HepG2 (cell line): ENCODE measurements at regions not wholly inside any gene's neighbourhood (a gene's known extent, or its start where the extent isn't known, plus 50 kb on each side); places are given as distances from the start of the nearest gene placed in this dataset.

Experiments
- ATAC-seq: fragments of 200-7000 bp; cut with Tn5 transposase; 3 replicates; pipeline ENCODE4 v1.9.1; 2020; ENCODE audit warnings: mild to moderate bottlenecking, moderate library complexity
- BruUV-seq: library from RNA; stranded (reverse); fragments of 400-500 nt; replicated peaks from 2 replicates; lab custom pipeline; 2021; lab: Mats Ljungman, UMichigan
- CTCF ChIA-PET: fragments of 300-600 bp; formaldehyde crosslinking; extraction: SDS; loops from one replicate; lab custom pipeline; 2021; ENCODE audit warnings: low total read pairs, inconsistent platforms, low intra/inter-chr PET ratio; lab: Yijun Ruan, JAX
- POLR2A ChIA-PET: fragments of 350-600 bp; sonication (Branson Sonifier 250); formaldehyde crosslinking; loops from one replicate; lab custom pipeline; 2020; ENCODE audit warnings: antibody characterized with exemption, inconsistent platforms; lab: Yijun Ruan, JAX
- DNase-seq: peaks from one replicate; pipeline ENCODE4 v3.0.0-alpha.2; 2015; ENCODE audit warnings: low spot score
- FAIRE-seq: peaks from 3 replicates; lab custom pipeline; 2011; peaks lifted over from hg19 to GRCh38; lab: Jason Lieb, UNC
- H2AFZ ChIP-seq: one replicate; pipeline ENCODE4 v1.6.1; 2011; ENCODE audit warnings: low read length, inconsistent platforms
- H3K27ac ChIP-seq: fragments of 300-600 bp; 3 replicates; pipeline ENCODE4 v1.8.0; 2011; ENCODE audit warnings: mixed run types, mild to moderate bottlenecking, mixed read lengths, low read length, inconsistent platforms; ENCODE audit not compliant: insufficient read depth; ENCODE audit errors: extremely low read length
- H3K27me3 ChIP-seq, 2 experiments: fragments of 200-600 bp in 1 of 2; 2 replicates in 1 of 2; 3 replicates in 1 of 2; pipeline versions ENCODE4 v1.6.0 to v1.8.0; 2011; ENCODE audit warnings: low read length in 2 of 2, mild to moderate bottlenecking in 2 of 2, moderate library complexity in 2 of 2, inconsistent platforms in 1 of 2; ENCODE audit not compliant: insufficient read depth in 2 of 2, control insufficient read depth in 1 of 2
- H3K36me3 ChIP-seq, 2 experiments: fragments of 200-600 bp in 1 of 2; replicated peaks in 1 of 2; 2 replicates in 1 of 2; 3 replicates in 1 of 2; pipeline versions ENCODE4 v1.5.1 to v1.8.0; 2011; ENCODE audit warnings: low read length in 2 of 2, inconsistent platforms in 1 of 2; ENCODE audit not compliant: insufficient read depth in 2 of 2, control insufficient read depth in 1 of 2
- H3K4me1 ChIP-seq: 2 replicates; pipeline ENCODE4 v1.5.1; 2012; ENCODE audit warnings: low read length, inconsistent platforms; ENCODE audit not compliant: insufficient read depth
- H3K4me2 ChIP-seq: 2 replicates; pipeline ENCODE4 v1.6.0; 2011; ENCODE audit warnings: low read depth, low read length, inconsistent platforms
- H3K4me3 ChIP-seq, 3 experiments: fragments of 200-600 bp in 1 of 3; sonication (generic), shearing (Covaris generic) in 1 of 3; replicated peaks in 1 of 3; 2 replicates each; pipeline ENCODE4 v1.5.1; 2011 to 2016; ENCODE audit warnings: low read length in 3 of 3, inconsistent platforms in 2 of 3, low read depth in 2 of 3, mild to moderate bottlenecking in 2 of 3, control low read depth in 1 of 3, mixed read lengths in 1 of 3; ENCODE audit not compliant: insufficient read depth in 1 of 3
- H3K79me2 ChIP-seq: one replicate; pipeline ENCODE4 v1.6.1; 2011; ENCODE audit warnings: low read length, inconsistent platforms; ENCODE audit not compliant: insufficient read depth
- H3K9ac ChIP-seq: 2 replicates; pipeline ENCODE4 v1.6.0; 2011; ENCODE audit warnings: mild to moderate bottlenecking, low read depth, low read length, inconsistent platforms; ENCODE audit not compliant: insufficient read depth
- H3K9me3 ChIP-seq: 2 replicates; pipeline ENCODE4 v1.5.1; 2012; ENCODE audit warnings: mild to moderate bottlenecking, low read length
- H4K20me1 ChIP-seq: 2 replicates; pipeline ENCODE4 v1.6.0; 2011; ENCODE audit warnings: inconsistent platforms, mild to moderate bottlenecking, low read length, moderate library complexity; ENCODE audit not compliant: insufficient read depth
- ARID5B ChIP-seq: IDR thresholded peaks from 2 replicates; pipeline ENCODE4 v1.4.0; 2020; ENCODE audit warnings: mild to moderate bottlenecking, missing genetic modification reagents
- BORCS8-MEF2B ChIP-seq: sonication (generic); formaldehyde crosslinking; IDR thresholded peaks from 2 replicates; pipeline ENCODE4 v1.8.0; 2022; ENCODE audit warnings: mild to moderate bottlenecking, missing genetic modification reagents
- CBX1 ChIP-seq: IDR thresholded peaks from one replicate; pipeline ENCODE4 v1.6.1; 2016; ENCODE audit warnings: antibody characterized with exemption, low read depth
- GATA4 ChIP-seq: sonication (generic); IDR thresholded peaks from 2 replicates; pipeline ENCODE4 v1.6.1; 2016; ENCODE audit warnings: antibody characterized with exemption, low read depth, borderline replicate concordance
- GMEB2 ChIP-seq: IDR thresholded peaks from 2 replicates; pipeline ENCODE4 v1.6.1; 2016; ENCODE audit warnings: missing biosample characterization, missing genetic modification reagents, low read depth
- KDM3A ChIP-seq: IDR thresholded peaks from 2 replicates; pipeline ENCODE4 v1.6.1; 2018; ENCODE audit warnings: low read depth, missing compliant biosample characterization
- KLF6 ChIP-seq: IDR thresholded peaks from 2 replicates; pipeline ENCODE4 v1.8.0; 2016; ENCODE audit warnings: missing biosample characterization, missing genetic modification reagents
- TCF12 ChIP-seq, 2 experiments: fragments of 450-650 bp in 1 of 2; sonication (generic) in 1 of 2; formaldehyde crosslinking in 1 of 2; IDR thresholded peaks; 2 replicates each; pipeline versions ENCODE4 v1.6.1 to v1.8.0; 2017 to 2022; ENCODE audit warnings: antibody characterized with exemption in 1 of 2, mild to moderate bottlenecking in 1 of 2, missing genetic modification reagents in 1 of 2, moderate library complexity in 1 of 2
- THRA ChIP-seq: sonication (generic); formaldehyde crosslinking; IDR thresholded peaks from 2 replicates; pipeline ENCODE4 v1.4.0; 2020; ENCODE audit warnings: missing genetic modification reagents, borderline replicate concordance
- WGBS: methylation state at CpG from one replicate; pipeline ENCODE4 v1.1.6; 2017; ENCODE audit warnings: low lambda C conversion rate; 5-methylcytosine and 5-hydroxymethylcytosine counted together
- in situ Hi-C: cut with HindIII; loops from 2 replicates; pipeline ENCODE4 v1.10.0; 2017; ENCODE audit warnings: low pct_unique_long_range_greater_than_20kb; ENCODE audit not compliant: extremely low pct_ligation_motif_present
- intact Hi-C: fragments of 100-400 bp; cut with micrococcal nuclease; formaldehyde crosslinking; loops from one replicate; pipeline ENCODE4 v1.10.0; 2022; ENCODE audit not compliant: unreplicated experiment

GRCh38 chr2:175605640-175606009, 396.4 kb downstream of the LNPK start (continued):
- TF ChIP-seq ARID5B (CRISPR knock-in tag) (peak; percentile 70), GATA4 (no peak), KLF6 (CRISPR knock-in tag) (0 out of 2 replicates have a peak, but pooled peaks have one; percentile 50)

GRCh38 chr2:175601969-175602368, 400.1 kb downstream of the LNPK start:
- no peaks in the 10 kb centered on the region for H4K20me1 ChIP-seq
- FAIRE-seq (no peak), DNase-seq (no peak), ATAC-seq (no peak)
- TF ChIP-seq CBX1 (no peak), TCF12 (IDR thresholded peaks at IDR 0.05) (no peak), TCF12 (CRISPR knock-in tag; IDR thresholded peaks at IDR 0.05) (no peak), KDM3A (CRISPR knock-in tag) (no peak), GMEB2 (no peak), THRA (no peak), BORCS8-MEF2B (CRISPR knock-in tag) (no peak)
- WGBS = 70% methylated on average over 1 of the region's 1 CpG
- no TSS peak for BruUV-seq
- intact Hi-C loops (loop anchor here (10.0 kb wide), 1 partner anchor 403 kb away; the partner anchor contains the start of gene LNPK), in situ Hi-C loops (no loop called here)
- no peak overlapping the region for H3K27ac ChIP-seq
- H3K79me2 ChIP-seq = peaks cover 28% of the 10 kb centered on the region
- H3K4me2 ChIP-seq = no peak overlapping the region
- no peaks in the 10 kb centered on the region for H3K36me3 ChIP-seq
- H3K4me3 ChIP-seq = no peak overlapping the region
- ChIA-PET CTCF (no interaction called here), POLR2A (no interaction called here)
- H3K27me3 ChIP-seq = no peaks in the 10 kb centered on the region
- no peak overlapping the region for H2AFZ ChIP-seq
- H3K4me1 ChIP-seq = peaks cover 54% of the 10 kb centered on the region
- H3K9ac ChIP-seq = no peak overlapping the region
- no peaks in the 10 kb centered on the region for H3K9me3 ChIP-seq
